ENCODE measurements at regions not wholly inside any gene's neighbourhood (a gene's known extent, or its start where the extent isn't known, plus 50 kb on each side); places are given as distances from the start of the nearest gene placed in this dataset.

DNA sequence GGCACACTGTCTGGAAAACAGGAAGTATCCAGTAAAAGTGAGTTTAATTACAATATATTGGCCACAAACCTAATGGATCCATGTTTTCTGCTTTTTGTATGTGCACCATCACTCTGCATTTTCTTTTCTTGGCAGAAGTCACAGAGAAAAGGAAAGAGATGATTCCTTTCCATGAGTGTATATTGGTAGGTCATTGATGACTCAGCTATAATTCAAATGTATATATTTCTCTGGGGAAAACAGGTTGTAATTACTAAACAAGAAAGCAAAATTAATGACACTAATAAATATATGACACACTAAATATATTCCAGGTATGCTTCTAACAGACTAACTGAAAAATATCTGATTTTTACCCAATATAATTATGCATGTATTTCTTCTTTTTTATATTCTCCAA, 105.9 kb upstream of the PCDH15 start:
- intact Hi-C loops (cut with micrococcal nuclease; ENCODE audit: unreplicated experiment), result no loop called here
- Histone ChIP-seq H3K36me3 (ENCODE audit: low read depth) (no peaks in the 10 kb centered on the region), H2AFZ (no peak overlapping the region), H3K79me2 (ENCODE audit: low read depth) (no peaks in the 10 kb centered on the region), H3K27me3 (ENCODE audit: insufficient read depth, low read depth) (no peaks in the 10 kb centered on the region), H3F3A (ENCODE audit: insufficient read depth, low read depth) (no peaks in the 10 kb centered on the region), H3K9me2 (ENCODE audit: insufficient read depth) (no peaks in the 10 kb centered on the region), H3K27ac (no peak overlapping the region), H3K9me3 (ENCODE audit: insufficient read depth, low read depth) (no peaks in the 10 kb centered on the region), H3K4me2 (no peak overlapping the region), H3K4me1 (replicated peaks; ENCODE audit: insufficient read depth) (no peaks in the 10 kb centered on the region), H4K20me1 (ENCODE audit: insufficient read depth) (no peaks in the 10 kb centered on the region), H3K4me3 (no peak overlapping the region)
- TF ChIP-seq EZH2 (IDR thresholded peaks at IDR 0.05; ENCODE audit: low read depth), result no peak
- TF ChIP-seq, protein P1, sequence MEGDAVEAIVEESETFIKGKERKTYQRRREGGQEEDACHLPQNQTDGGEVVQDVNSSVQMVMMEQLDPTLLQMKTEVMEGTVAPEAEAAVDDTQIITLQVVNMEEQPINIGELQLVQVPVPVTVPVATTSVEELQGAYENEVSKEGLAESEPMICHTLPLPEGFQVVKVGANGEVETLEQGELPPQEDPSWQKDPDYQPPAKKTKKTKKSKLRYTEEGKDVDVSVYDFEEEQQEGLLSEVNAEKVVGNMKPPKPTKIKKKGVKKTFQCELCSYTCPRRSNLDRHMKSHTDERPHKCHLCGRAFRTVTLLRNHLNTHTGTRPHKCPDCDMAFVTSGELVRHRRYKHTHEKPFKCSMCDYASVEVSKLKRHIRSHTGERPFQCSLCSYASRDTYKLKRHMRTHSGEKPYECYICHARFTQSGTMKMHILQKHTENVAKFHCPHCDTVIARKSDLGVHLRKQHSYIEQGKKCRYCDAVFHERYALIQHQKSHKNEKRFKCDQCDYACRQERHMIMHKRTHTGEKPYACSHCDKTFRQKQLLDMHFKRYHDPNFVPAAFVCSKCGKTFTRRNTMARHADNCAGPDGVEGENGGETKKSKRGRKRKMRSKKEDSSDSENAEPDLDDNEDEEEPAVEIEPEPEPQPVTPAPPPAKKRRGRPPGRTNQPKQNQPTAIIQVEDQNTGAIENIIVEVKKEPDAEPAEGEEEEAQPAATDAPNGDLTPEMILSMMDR (conservative IDR thresholded peaks at IDR 0.05), result no peak
- ChIA-PET CTCF (no interaction called here), POLR2A (ENCODE audit: unreplicated experiment) (no interaction called here)
- no peak for DNase-seq
- BruUV-seq (replicated peaks), result no TSS peak

DNA sequence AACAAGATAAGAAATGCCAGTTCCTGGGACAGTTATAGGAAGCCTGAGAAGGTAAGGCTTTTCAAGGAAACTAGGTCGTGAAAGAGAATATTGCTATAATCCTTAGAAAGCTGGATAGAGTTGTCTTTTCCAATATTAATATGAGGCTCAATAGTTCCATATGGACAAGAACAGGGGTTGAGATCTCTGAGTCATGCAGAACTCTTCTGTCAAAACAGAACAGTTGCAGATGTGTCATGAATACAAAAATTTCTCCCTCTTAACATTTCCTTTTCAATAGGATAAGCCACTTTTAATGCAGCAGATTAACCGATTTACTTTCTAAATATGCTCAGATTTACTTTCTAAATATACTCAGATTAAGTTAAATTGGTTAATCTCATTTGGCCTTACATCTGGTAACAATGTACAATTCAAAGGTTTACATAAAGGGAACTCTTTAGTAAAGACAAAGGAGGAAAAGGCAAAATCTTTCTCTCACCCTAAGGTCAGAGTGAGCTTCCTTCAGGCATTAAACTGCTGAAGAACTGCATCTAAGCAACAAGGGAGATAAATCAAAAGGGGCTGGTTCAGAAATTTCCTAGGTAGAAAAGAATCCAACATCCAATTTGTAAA, 104.7 kb upstream of the PCDH15 start:
- DNase-seq, result no peak
- intact Hi-C loops (cut with micrococcal nuclease; ENCODE audit: unreplicated experiment), result no loop called here
- Histone ChIP-seq H3K4me3 (no peak overlapping the region), H3K9me3 (ENCODE audit: insufficient read depth, low read depth) (no peaks in the 10 kb centered on the region), H3K9me2 (ENCODE audit: insufficient read depth) (no peaks in the 10 kb centered on the region), H3K4me2 (no peak overlapping the region), H3K27ac (no peak overlapping the region), H3F3A (ENCODE audit: insufficient read depth, low read depth) (no peaks in the 10 kb centered on the region), H3K79me2 (ENCODE audit: low read depth) (no peaks in the 10 kb centered on the region), H4K20me1 (ENCODE audit: insufficient read depth) (no peaks in the 10 kb centered on the region), H2AFZ (peak overlapping the region; percentile 16; the same call in 1 of the 2 replicates), H3K36me3 (ENCODE audit: low read depth) (no peaks in the 10 kb centered on the region), H3K4me1 (replicated peaks; ENCODE audit: insufficient read depth) (no peaks in the 10 kb centered on the region), H3K27me3 (ENCODE audit: insufficient read depth, low read depth) (no peaks in the 10 kb centered on the region)
- ChIA-PET CTCF (no interaction called here), POLR2A (ENCODE audit: unreplicated experiment) (no interaction called here)
- BruUV-seq (replicated peaks), result no TSS peak
- TF ChIP-seq EZH2 (IDR thresholded peaks at IDR 0.05; ENCODE audit: low read depth), result no peak
- TF ChIP-seq, protein P1 (conservative IDR thresholded peaks at IDR 0.05), result no peak

DNA sequence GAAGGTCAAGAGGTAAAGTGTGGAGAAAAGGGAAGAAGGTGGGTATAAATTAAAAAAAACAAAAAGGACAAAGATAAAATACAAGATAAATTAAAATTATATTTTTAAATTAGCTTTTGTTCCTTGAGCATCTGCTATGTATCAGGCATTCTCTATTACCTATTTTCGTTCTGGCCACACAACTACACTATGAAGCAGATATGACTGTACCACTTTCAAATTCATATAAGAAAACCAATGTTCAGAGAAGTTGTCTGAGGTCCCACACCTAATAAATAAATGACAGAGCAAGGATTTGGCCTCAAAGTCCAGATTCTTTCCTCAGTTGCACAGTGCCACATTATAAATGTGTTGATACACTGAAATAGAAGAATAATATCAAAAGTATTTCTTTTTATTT, 103.8 kb upstream of the PCDH15 start:
- H3K9me3 ChIP-seq (ENCODE audit: insufficient read depth, low read depth), result no peaks in the 10 kb centered on the region
- H2AFZ ChIP-seq, result no peak overlapping the region
- no peaks in the 10 kb centered on the region for H3K9me2 ChIP-seq (ENCODE audit: insufficient read depth)
- no peak for TF ChIP-seq EZH2 (IDR thresholded peaks at IDR 0.05; ENCODE audit: low read depth)
- TF ChIP-seq, protein P1 (conservative IDR thresholded peaks at IDR 0.05), result no peak
- ChIA-PET CTCF (no interaction called here), POLR2A (ENCODE audit: unreplicated experiment) (interaction anchor here (0.6 kb wide), 1 partner anchor 12 kb away, joined by 5 read pairs; no protein-coding TSS in a partner anchor)
- H3K27me3 ChIP-seq (ENCODE audit: insufficient read depth, low read depth), result no peaks in the 10 kb centered on the region
- no peak overlapping the region for H3K27ac ChIP-seq
- no peaks in the 10 kb centered on the region for H3K4me1 ChIP-seq (replicated peaks; ENCODE audit: insufficient read depth)
- no peak for DNase-seq
- H3K36me3 ChIP-seq (ENCODE audit: low read depth), result no peaks in the 10 kb centered on the region
- H3K4me3 ChIP-seq, result no peak overlapping the region
- no TSS peak for BruUV-seq (replicated peaks)
- H3F3A ChIP-seq (ENCODE audit: insufficient read depth, low read depth), result no peaks in the 10 kb centered on the region
- no peaks in the 10 kb centered on the region for H4K20me1 ChIP-seq (ENCODE audit: insufficient read depth)
- no peak overlapping the region for H3K4me2 ChIP-seq
- intact Hi-C loops (cut with micrococcal nuclease; ENCODE audit: unreplicated experiment), result no loop called here
- no peaks in the 10 kb centered on the region for H3K79me2 ChIP-seq (ENCODE audit: low read depth)
